ENCODE measurements at regions not wholly inside any gene's neighbourhood (a gene's known extent, or its start where the extent isn't known, plus 50 kb on each side); places are given as distances from the start of the nearest gene placed in this dataset.

- Histone ChIP-seq H2BK5ac (ENCODE audit: low read length) (no peak overlapping the region), H3K18ac (ENCODE audit: low read length) (no peak overlapping the region), H3K9ac (ENCODE audit: low read length) (no peak overlapping the region), H3K27ac (ENCODE audit: low read depth, low read length) (no peak overlapping the region), H2BK120ac (ENCODE audit: low read depth, low read length) (no peak overlapping the region), H3K79me2 (ENCODE audit: control insufficient read depth, insufficient read depth, low read length) (no peaks in the 10 kb centered on the region), H3K23ac (ENCODE audit: low read length) (no peak overlapping the region), H3K36me3 (ENCODE audit: control insufficient read depth, insufficient read depth, low read length) (no peaks in the 10 kb centered on the region), H3K56ac (ENCODE audit: low read length) (no peak overlapping the region), H3K4ac (ENCODE audit: low read depth, low read length) (no peak overlapping the region), H3K4me1 (ENCODE audit: control insufficient read depth, low read depth, low read length) (no peaks in the 10 kb centered on the region), H2AK5ac (ENCODE audit: low read length) (no peak overlapping the region), H2BK15ac (replicated peaks; ENCODE audit: low read depth) (no peak overlapping the region), H3K79me1 (ENCODE audit: low read length) (no peaks in the 10 kb centered on the region), H3K27me3 (ENCODE audit: insufficient read depth, low read length, poor library complexity) (no peaks in the 10 kb centered on the region), H3K4me3 (ENCODE audit: low read length) (no peak overlapping the region), H3K4me2 (ENCODE audit: low read length) (no peak overlapping the region), H4K5ac (ENCODE audit: low read length) (no peak overlapping the region), H4K8ac (ENCODE audit: low read depth, low read length) (no peak overlapping the region)
- no peak for DNase-seq
- WGBS (ENCODE audit: extremely low coverage, insufficient coverage, low lambda C conversion rate): no CpG with 5 or more reads among the region's 1 CpG
These were observed 150.8 kb upstream of the STAC start for GRCh38 chr3:36229496-36229895.

DNA sequence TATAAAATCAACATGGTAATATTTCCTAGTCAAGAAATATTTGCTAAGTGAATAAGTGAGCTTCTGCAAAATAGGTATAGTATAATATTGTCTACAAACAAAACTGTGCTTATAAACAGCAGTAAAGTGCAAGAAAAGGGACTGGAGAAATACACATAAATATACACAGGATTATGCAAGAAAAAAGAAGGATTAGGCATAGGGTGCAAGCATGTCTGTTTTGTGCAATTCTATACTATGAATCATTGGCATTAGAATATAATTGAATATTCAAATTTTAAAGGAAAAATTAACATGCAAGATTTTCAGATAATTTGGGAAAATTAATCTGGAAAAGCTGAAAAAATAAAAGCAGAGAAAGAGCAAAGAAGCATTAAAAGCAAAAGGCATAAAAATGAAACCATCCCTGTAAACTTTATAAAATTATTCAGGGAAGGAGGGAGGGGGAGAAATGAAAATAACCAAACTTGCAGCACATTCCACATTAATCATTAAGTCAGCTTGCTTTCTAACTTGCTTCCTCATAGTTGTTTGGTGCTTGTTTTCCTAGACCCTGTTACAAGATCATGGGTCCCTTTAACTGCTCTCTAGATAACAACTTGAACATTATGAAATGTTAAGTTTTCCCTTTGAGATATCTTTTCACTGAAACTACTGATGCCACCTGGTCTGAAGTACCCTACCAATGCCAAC lies 147.4 kb upstream of the STAC start:
- H3K4me1 ChIP-seq (ENCODE audit: control insufficient read depth, low read depth, low read length): no peaks in the 10 kb centered on the region

GRCh38 chr3:36244728-36245127 lies 135.6 kb upstream of the STAC start:
- peak; percentile 77 for DNase-seq
- H2BK120ac ChIP-seq (ENCODE audit: low read depth, low read length): no peak overlapping the region
- H3K23ac ChIP-seq (ENCODE audit: low read length): no peak overlapping the region
- H3K4ac ChIP-seq (ENCODE audit: low read depth, low read length): no peak overlapping the region
- H3K9ac ChIP-seq (ENCODE audit: low read length): no peak overlapping the region
- no peak overlapping the region for H3K4me2 ChIP-seq (ENCODE audit: low read length)
- no peak overlapping the region for H3K56ac ChIP-seq (ENCODE audit: low read length)
- no peak overlapping the region for H2BK5ac ChIP-seq (ENCODE audit: low read length)
- H4K5ac ChIP-seq (ENCODE audit: low read length): no peak overlapping the region
- H3K36me3 ChIP-seq (ENCODE audit: control insufficient read depth, insufficient read depth, low read length): no peaks in the 10 kb centered on the region
- no peaks in the 10 kb centered on the region for H3K79me2 ChIP-seq (ENCODE audit: control insufficient read depth, insufficient read depth, low read length)
- H2BK15ac ChIP-seq (replicated peaks; ENCODE audit: low read depth): no peak overlapping the region
- H3K27ac ChIP-seq (ENCODE audit: low read depth, low read length): no peak overlapping the region
- no peaks in the 10 kb centered on the region for H3K79me1 ChIP-seq (ENCODE audit: low read length)
- no CpG with 5 or more reads among the region's 1 CpG for WGBS (ENCODE audit: extremely low coverage, insufficient coverage, low lambda C conversion rate)
- H3K27me3 ChIP-seq (ENCODE audit: insufficient read depth, low read length, poor library complexity): no peaks in the 10 kb centered on the region
- H2AK5ac ChIP-seq (ENCODE audit: low read length): no peak overlapping the region
- no peak overlapping the region for H4K8ac ChIP-seq (ENCODE audit: low read depth, low read length)
- no peaks in the 10 kb centered on the region for H3K4me1 ChIP-seq (ENCODE audit: control insufficient read depth, low read depth, low read length)
- no peak overlapping the region for H3K18ac ChIP-seq (ENCODE audit: low read length)
- no peak overlapping the region for H3K4me3 ChIP-seq (ENCODE audit: low read length)

More for the DNA sequence above, 147.4 kb upstream of the STAC start:
- Histone ChIP-seq H3K4me2 (ENCODE audit: low read length) (no peak overlapping the region), H3K4ac (ENCODE audit: low read depth, low read length) (no peak overlapping the region), H3K56ac (ENCODE audit: low read length) (no peak overlapping the region), H2AK5ac (ENCODE audit: low read length) (no peak overlapping the region), H3K27me3 (ENCODE audit: insufficient read depth, low read length, poor library complexity) (no peaks in the 10 kb centered on the region), H3K36me3 (ENCODE audit: control insufficient read depth, insufficient read depth, low read length) (no peaks in the 10 kb centered on the region), H2BK5ac (ENCODE audit: low read length) (no peak overlapping the region), H3K9ac (ENCODE audit: low read length) (no peak overlapping the region), H2BK120ac (ENCODE audit: low read depth, low read length) (no peak overlapping the region), H3K79me2 (ENCODE audit: control insufficient read depth, insufficient read depth, low read length) (no peaks in the 10 kb centered on the region), H2BK15ac (replicated peaks; ENCODE audit: low read depth) (no peak overlapping the region), H3K4me3 (ENCODE audit: low read length) (no peak overlapping the region), H3K79me1 (ENCODE audit: low read length) (no peaks in the 10 kb centered on the region), H3K23ac (ENCODE audit: low read length) (no peak overlapping the region), H4K8ac (ENCODE audit: low read depth, low read length) (no peak overlapping the region), H3K18ac (ENCODE audit: low read length) (no peak overlapping the region), H4K5ac (ENCODE audit: low read length) (no peak overlapping the region), H3K27ac (ENCODE audit: low read depth, low read length) (no peak overlapping the region)
- DNase-seq: no peak

DNA sequence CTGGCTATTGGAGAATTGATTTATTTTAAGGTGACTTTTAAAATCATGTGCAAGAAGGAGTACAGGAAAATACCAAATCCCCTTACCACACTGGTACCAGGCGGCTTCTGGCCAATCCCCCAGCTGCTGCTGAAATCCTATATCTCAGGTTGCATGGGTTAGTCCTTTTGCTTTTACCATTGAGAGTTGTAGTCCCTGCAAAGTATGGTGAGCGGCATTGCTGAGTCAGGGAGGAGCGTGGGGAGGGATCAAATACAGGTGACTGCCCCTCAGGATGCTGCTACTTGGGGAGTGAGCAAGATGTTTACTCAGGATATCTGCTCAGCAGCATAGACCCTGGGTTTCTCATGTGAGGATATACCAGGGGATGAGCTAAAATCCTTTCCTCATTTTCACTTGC lies 131.9 kb upstream of the STAC start:
- H2AK5ac ChIP-seq (ENCODE audit: low read length): no peak overlapping the region
- no peaks in the 10 kb centered on the region for H3K79me1 ChIP-seq (ENCODE audit: low read length)
- no peaks in the 10 kb centered on the region for H3K36me3 ChIP-seq (ENCODE audit: control insufficient read depth, insufficient read depth, low read length)
- no peak overlapping the region for H3K4me2 ChIP-seq (ENCODE audit: low read length)
- no peak overlapping the region for H3K4ac ChIP-seq (ENCODE audit: low read depth, low read length)
- H2BK15ac ChIP-seq (replicated peaks; ENCODE audit: low read depth): no peak overlapping the region
- no peak overlapping the region for H2BK5ac ChIP-seq (ENCODE audit: low read length)
- no peaks in the 10 kb centered on the region for H3K4me1 ChIP-seq (ENCODE audit: control insufficient read depth, low read depth, low read length)
- no peaks in the 10 kb centered on the region for H3K27me3 ChIP-seq (ENCODE audit: insufficient read depth, low read length, poor library complexity)
- H4K8ac ChIP-seq (ENCODE audit: low read depth, low read length): no peak overlapping the region
- H3K9ac ChIP-seq (ENCODE audit: low read length): no peak overlapping the region
- H3K27ac ChIP-seq (ENCODE audit: low read depth, low read length): no peak overlapping the region
- no CpG with 5 or more reads among the region's 3 CpGs for WGBS (ENCODE audit: extremely low coverage, insufficient coverage, low lambda C conversion rate)
- H2BK120ac ChIP-seq (ENCODE audit: low read depth, low read length): no peak overlapping the region
- DNase-seq: peak; percentile 21
- no peak overlapping the region for H3K18ac ChIP-seq (ENCODE audit: low read length)
- no peak overlapping the region for H4K5ac ChIP-seq (ENCODE audit: low read length)
- no peaks in the 10 kb centered on the region for H3K79me2 ChIP-seq (ENCODE audit: control insufficient read depth, insufficient read depth, low read length)
- H3K23ac ChIP-seq (ENCODE audit: low read length): no peak overlapping the region
- H3K4me3 ChIP-seq (ENCODE audit: low read length): no peak overlapping the region
- no peak overlapping the region for H3K56ac ChIP-seq (ENCODE audit: low read length)

GRCh38 chr3:36250191-36250590 lies 130.1 kb upstream of the STAC start:
- no peaks in the 10 kb centered on the region for H3K79me2 ChIP-seq (ENCODE audit: control insufficient read depth, insufficient read depth, low read length)
- H3K27me3 ChIP-seq (ENCODE audit: insufficient read depth, low read length, poor library complexity): no peaks in the 10 kb centered on the region
- no peak overlapping the region for H4K5ac ChIP-seq (ENCODE audit: low read length)
- no peak overlapping the region for H3K9ac ChIP-seq (ENCODE audit: low read length)
- no peaks in the 10 kb centered on the region for H3K36me3 ChIP-seq (ENCODE audit: control insufficient read depth, insufficient read depth, low read length)
- H3K23ac ChIP-seq (ENCODE audit: low read length): no peak overlapping the region
- DNase-seq: no peak
- H3K4me1 ChIP-seq (ENCODE audit: control insufficient read depth, low read depth, low read length): no peaks in the 10 kb centered on the region
- H2BK5ac ChIP-seq (ENCODE audit: low read length): no peak overlapping the region
- no CpG with 5 or more reads among the region's 1 CpG for WGBS (ENCODE audit: extremely low coverage, insufficient coverage, low lambda C conversion rate)
- H3K18ac ChIP-seq (ENCODE audit: low read length): no peak overlapping the region
- no peak overlapping the region for H3K4me2 ChIP-seq (ENCODE audit: low read length)
- no peak overlapping the region for H2BK120ac ChIP-seq (ENCODE audit: low read depth, low read length)
- H3K27ac ChIP-seq (ENCODE audit: low read depth, low read length): no peak overlapping the region
- H3K79me1 ChIP-seq (ENCODE audit: low read length): no peaks in the 10 kb centered on the region
- no peak overlapping the region for H3K4me3 ChIP-seq (ENCODE audit: low read length)
- no peak overlapping the region for H2AK5ac ChIP-seq (ENCODE audit: low read length)
- no peak overlapping the region for H3K4ac ChIP-seq (ENCODE audit: low read depth, low read length)
- H3K56ac ChIP-seq (ENCODE audit: low read length): no peak overlapping the region
- H2BK15ac ChIP-seq (replicated peaks; ENCODE audit: low read depth): no peak overlapping the region
- H4K8ac ChIP-seq (ENCODE audit: low read depth, low read length): no peak overlapping the region

DNA sequence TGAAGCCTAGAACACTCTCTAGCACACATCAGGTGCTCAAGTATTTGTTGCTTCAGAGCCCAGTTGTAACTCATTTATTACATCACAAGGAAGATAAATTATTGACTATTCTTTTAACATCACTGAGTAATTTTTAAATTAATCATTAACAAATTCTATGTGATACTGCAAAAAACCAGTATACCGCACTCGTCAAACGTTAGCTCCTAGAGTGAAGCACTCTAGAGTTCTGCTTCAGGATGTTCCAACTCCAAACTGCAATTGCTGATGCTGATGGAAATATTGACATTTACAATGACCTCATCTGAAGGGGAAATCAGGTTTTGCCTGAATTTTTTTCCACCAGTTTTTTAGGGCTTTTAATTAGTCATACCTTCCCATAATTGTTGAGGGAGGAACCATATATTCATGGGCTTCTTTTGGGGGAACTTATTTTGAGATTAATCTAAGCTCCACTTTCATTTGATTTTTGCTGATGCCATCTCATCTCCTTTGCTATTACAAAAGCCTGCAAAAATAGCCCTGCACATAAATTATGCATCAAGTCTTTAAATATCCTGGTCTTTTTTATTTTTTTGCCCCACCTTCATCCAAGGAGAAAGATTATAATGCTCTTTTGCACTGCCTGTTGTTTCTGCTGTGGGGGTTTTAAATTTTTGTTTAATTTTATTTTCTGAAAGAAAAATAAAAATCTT lies 123.0 kb upstream of the STAC start:
- no peak overlapping the region for H3K4me3 ChIP-seq (ENCODE audit: low read length)
- H2AK5ac ChIP-seq (ENCODE audit: low read length): no peak overlapping the region
- no peak overlapping the region for H3K4ac ChIP-seq (ENCODE audit: low read depth, low read length)
- no peaks in the 10 kb centered on the region for H3K27me3 ChIP-seq (ENCODE audit: insufficient read depth, low read length, poor library complexity)
- H3K23ac ChIP-seq (ENCODE audit: low read length): no peak overlapping the region
- no peaks in the 10 kb centered on the region for H3K36me3 ChIP-seq (ENCODE audit: control insufficient read depth, insufficient read depth, low read length)
- no peaks in the 10 kb centered on the region for H3K79me2 ChIP-seq (ENCODE audit: control insufficient read depth, insufficient read depth, low read length)
- H3K4me2 ChIP-seq (ENCODE audit: low read length): no peak overlapping the region
- no peak overlapping the region for H4K8ac ChIP-seq (ENCODE audit: low read depth, low read length)
- no peak overlapping the region for H2BK120ac ChIP-seq (ENCODE audit: low read depth, low read length)
- H3K27ac ChIP-seq (ENCODE audit: low read depth, low read length): no peak overlapping the region
- no peak overlapping the region for H3K56ac ChIP-seq (ENCODE audit: low read length)
- H4K5ac ChIP-seq (ENCODE audit: low read length): no peak overlapping the region
- DNase-seq: no peak
- H3K18ac ChIP-seq (ENCODE audit: low read length): no peak overlapping the region
- no peak overlapping the region for H2BK5ac ChIP-seq (ENCODE audit: low read length)
- H3K79me1 ChIP-seq (ENCODE audit: low read length): no peaks in the 10 kb centered on the region
- no peak overlapping the region for H3K9ac ChIP-seq (ENCODE audit: low read length)
- WGBS (ENCODE audit: extremely low coverage, insufficient coverage, low lambda C conversion rate): no CpG with 5 or more reads among the region's 3 CpGs
- no peaks in the 10 kb centered on the region for H3K4me1 ChIP-seq (ENCODE audit: control insufficient read depth, low read depth, low read length)
- no peak overlapping the region for H2BK15ac ChIP-seq (replicated peaks; ENCODE audit: low read depth)

Data from mesendoderm (in vitro differentiated cells).